Glutamatergic neuron (in vitro differentiated cells): ENCODE measurements at regions not wholly inside any gene's neighbourhood (a gene's known extent, or its start where the extent isn't known, plus 50 kb on each side); places are given as distances from the start of the nearest gene placed in this dataset.
"Not testable (repeated sequence)": the region's sequence is repeated elsewhere in the genome, so short reads cannot be mapped to it uniquely, and the experiment has no call there.

Experiments used
- DNase-seq: peaks from one replicate; pipeline ENCODE4 v3.0.0; 2022
- H3K27ac Mint-ChIP-seq: one replicate; pipeline ENCODE4 v1.8.0; 2020; ENCODE audit warnings: mild to moderate bottlenecking, mixed read lengths, inconsistent platforms; ENCODE audit not compliant: unreplicated experiment
- H3K27me3 Mint-ChIP-seq: one replicate; pipeline ENCODE4 v1.8.0; 2020; ENCODE audit warnings: mild to moderate bottlenecking, moderate library complexity, mixed read lengths, inconsistent platforms; ENCODE audit not compliant: unreplicated experiment
- H3K36me3 Mint-ChIP-seq: one replicate; pipeline ENCODE4 v1.8.0; 2020; ENCODE audit warnings: mild to moderate bottlenecking, mixed read lengths, inconsistent platforms; ENCODE audit not compliant: unreplicated experiment
- H3K4me1 Mint-ChIP-seq: one replicate; pipeline ENCODE4 v1.8.0; 2020; ENCODE audit warnings: mild to moderate bottlenecking, low read depth, mixed read lengths, inconsistent platforms; ENCODE audit not compliant: unreplicated experiment
- H3K4me3 Mint-ChIP-seq: one replicate; pipeline ENCODE4 v1.8.0; 2020; ENCODE audit warnings: mild to moderate bottlenecking, mixed read lengths, inconsistent platforms; ENCODE audit not compliant: unreplicated experiment
- H3K9me3 Mint-ChIP-seq: one replicate; pipeline ENCODE4 v1.8.0; 2020; ENCODE audit warnings: mild to moderate bottlenecking, moderate library complexity, mixed read lengths, inconsistent platforms; ENCODE audit not compliant: unreplicated experiment
- CTCF ChIP-seq: fragments of 200-600 bp; sonication (generic); IDR thresholded peaks from one replicate; pipeline ENCODE4 v1.5.0; 2021; ENCODE audit not compliant: partially characterized antibody, unreplicated experiment

- Mint-ChIP-seq H3K9me3 (peaks cover 12% of the 10 kb centered on the region), H3K4me1 (no peaks in the 10 kb centered on the region), H3K27ac (no peak overlapping the region), H3K4me3 (no peak overlapping the region), H3K36me3 (peaks cover 8% of the 10 kb centered on the region), H3K27me3 (peaks cover 1% of the 10 kb centered on the region)
- TF ChIP-seq CTCF, result no peak
- no peak for DNase-seq
Observed at GRCh38 chr9:134526584-134527477, 114.8 kb upstream of the COL5A1 start.

- Mint-ChIP-seq H3K9me3 (peaks cover 14% of the 10 kb centered on the region), H3K4me3 (no peak overlapping the region), H3K36me3 (peaks cover 8% of the 10 kb centered on the region), H3K27ac (no peak overlapping the region), H3K4me1 (no peaks in the 10 kb centered on the region), H3K27me3 (peaks cover 3% of the 10 kb centered on the region)
- DNase-seq, result no peak
- TF ChIP-seq CTCF, result no peak
Observed at GRCh38 chr9:134530724-134531123, 110.9 kb upstream of the COL5A1 start.

GRCh38 chr9:134531220-134531970 is 110.2 kb upstream of the COL5A1 start:
- Mint-ChIP-seq H3K27me3 (peaks cover 3% of the 10 kb centered on the region), H3K9me3 (peaks cover 14% of the 10 kb centered on the region), H3K36me3 (peaks cover 8% of the 10 kb centered on the region), H3K4me3 (no peak overlapping the region), H3K27ac (no peak overlapping the region), H3K4me1 (no peaks in the 10 kb centered on the region)
- DNase-seq, result no peak
- no peak for TF ChIP-seq CTCF

- peaks cover 11% of the 10 kb centered on the region for H3K9me3 Mint-ChIP-seq
- no peaks in the 10 kb centered on the region for H3K4me1 Mint-ChIP-seq
- no peak overlapping the region for H3K27ac Mint-ChIP-seq
- no peak for TF ChIP-seq CTCF
- H3K4me3 Mint-ChIP-seq, result no peak overlapping the region
- H3K36me3 Mint-ChIP-seq, result peaks cover 8% of the 10 kb centered on the region
- peaks cover 6% of the 10 kb centered on the region for H3K27me3 Mint-ChIP-seq
- no peak for DNase-seq
Observed at GRCh38 chr9:134532084-134532483, 109.5 kb upstream of the COL5A1 start.

DNA sequence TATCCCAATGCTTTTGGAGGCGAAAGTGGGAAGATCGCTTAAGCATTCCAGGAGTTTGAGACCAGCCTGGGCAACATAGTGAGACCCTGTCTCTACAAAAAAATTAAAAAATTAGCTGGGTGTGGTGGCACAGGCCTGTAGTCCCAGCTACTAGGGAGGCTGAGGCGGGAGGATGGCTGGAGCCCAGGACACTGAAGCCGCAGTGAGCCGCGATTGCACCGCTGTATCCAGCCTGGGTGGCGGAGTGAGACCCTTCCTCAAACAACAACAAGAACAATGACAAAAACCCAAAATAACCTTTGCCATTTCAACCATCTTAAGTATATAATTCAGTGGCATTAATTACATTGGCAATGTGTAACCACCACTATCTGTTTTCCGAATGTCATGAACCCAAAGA is 108.9 kb upstream of the COL5A1 start:
- not testable (repeated sequence) for H3K27ac Mint-ChIP-seq, DNase-seq, H3K4me3 Mint-ChIP-seq, H3K36me3 Mint-ChIP-seq, H3K27me3 Mint-ChIP-seq, H3K4me1 Mint-ChIP-seq
- H3K9me3 Mint-ChIP-seq, result peaks cover 10% of the 10 kb centered on the region
